Osteoblast (primary cell): ENCODE measurements at regions not wholly inside any gene's neighbourhood (a gene's known extent, or its start where the extent isn't known, plus 50 kb on each side); places are given as distances from the start of the nearest gene placed in this dataset.
A peak's percentile ranks its signal among the peaks of the same experiment; 100 is the strongest.
"Not testable (repeated sequence)": the region's sequence is repeated elsewhere in the genome, so short reads cannot be mapped to it uniquely, and the experiment has no call there.

Experiments used
- DNase-seq: peaks from one replicate; pipeline ENCODE4 v3.0.0; 2011; ENCODE audit warnings: low spot score, mixed read lengths; ENCODE audit not compliant: insufficient read length; ENCODE audit errors: missing footprints
- H2AFZ ChIP-seq: 2 replicates; pipeline ENCODE4 v1.6.0; 2011; ENCODE audit warnings: mild to moderate bottlenecking, low read length
- H3K27ac ChIP-seq: 2 replicates; pipeline ENCODE4 v1.5.1; 2011; ENCODE audit warnings: mild to moderate bottlenecking, low read depth, low read length, moderate library complexity
- H3K27me3 ChIP-seq: 2 replicates; pipeline ENCODE4 v1.6.0; 2012; ENCODE audit warnings: mild to moderate bottlenecking, control low read depth, inconsistent platforms, low read length, moderate library complexity; ENCODE audit not compliant: insufficient read depth
- H3K36me3 ChIP-seq: 2 replicates; pipeline ENCODE4 v1.5.1; 2011; ENCODE audit warnings: mild to moderate bottlenecking, low read length, control low read depth, moderate library complexity; ENCODE audit not compliant: insufficient read depth
- H3K4me1 ChIP-seq: 2 replicates; pipeline ENCODE4 v1.5.1; 2011; ENCODE audit warnings: mild to moderate bottlenecking, low read length, control low read depth, moderate library complexity; ENCODE audit not compliant: insufficient read depth
- H3K4me2 ChIP-seq: 2 replicates; pipeline ENCODE4 v1.6.0; 2011; ENCODE audit warnings: mild to moderate bottlenecking, low read length; ENCODE audit not compliant: insufficient read depth
- H3K4me3 ChIP-seq: fragments of 200-600 bp; sonication (generic); 3 replicates; pipeline ENCODE4 v1.5.1; 2012; ENCODE audit warnings: mild to moderate bottlenecking, low read length, inconsistent platforms; ENCODE audit not compliant: insufficient read depth
- H3K79me2 ChIP-seq: 2 replicates; pipeline ENCODE4 v1.6.0; 2012; ENCODE audit warnings: mild to moderate bottlenecking, low read length, control low read depth, inconsistent platforms; ENCODE audit not compliant: insufficient read depth
- H3K9me3 ChIP-seq: 2 replicates; pipeline ENCODE4 v1.5.1; 2011; ENCODE audit warnings: low read depth, low read length, control low read depth
- H4K20me1 ChIP-seq: 2 replicates; pipeline ENCODE4 v1.6.0; 2012; ENCODE audit warnings: mild to moderate bottlenecking, low read length, control low read depth; ENCODE audit not compliant: insufficient read depth
- TF ChIP-seq, protein P1 (sequence below): IDR thresholded peaks from 2 replicates; pipeline ENCODE4 v1.5.1; 2011; ENCODE audit warnings: mild to moderate bottlenecking, low read depth, low read length, moderate library complexity; ENCODE audit errors: extremely low read depth

GRCh38 chr16:26394409-26394808 is 672.3 kb upstream of the C16orf82 start:
- Histone ChIP-seq H3K9me3 (peaks cover 2% of the 10 kb centered on the region), H3K4me2 (no peak overlapping the region), H3K27me3 (no peaks in the 10 kb centered on the region), H2AFZ (no peak overlapping the region), H3K4me1 (no peaks in the 10 kb centered on the region), H3K27ac (no peak overlapping the region), H3K36me3 (no peaks in the 10 kb centered on the region), H3K79me2 (no peaks in the 10 kb centered on the region), H3K4me3 (no peak overlapping the region), H4K20me1 (no peaks in the 10 kb centered on the region)
- no peak for DNase-seq
- TF ChIP-seq, protein P1, sequence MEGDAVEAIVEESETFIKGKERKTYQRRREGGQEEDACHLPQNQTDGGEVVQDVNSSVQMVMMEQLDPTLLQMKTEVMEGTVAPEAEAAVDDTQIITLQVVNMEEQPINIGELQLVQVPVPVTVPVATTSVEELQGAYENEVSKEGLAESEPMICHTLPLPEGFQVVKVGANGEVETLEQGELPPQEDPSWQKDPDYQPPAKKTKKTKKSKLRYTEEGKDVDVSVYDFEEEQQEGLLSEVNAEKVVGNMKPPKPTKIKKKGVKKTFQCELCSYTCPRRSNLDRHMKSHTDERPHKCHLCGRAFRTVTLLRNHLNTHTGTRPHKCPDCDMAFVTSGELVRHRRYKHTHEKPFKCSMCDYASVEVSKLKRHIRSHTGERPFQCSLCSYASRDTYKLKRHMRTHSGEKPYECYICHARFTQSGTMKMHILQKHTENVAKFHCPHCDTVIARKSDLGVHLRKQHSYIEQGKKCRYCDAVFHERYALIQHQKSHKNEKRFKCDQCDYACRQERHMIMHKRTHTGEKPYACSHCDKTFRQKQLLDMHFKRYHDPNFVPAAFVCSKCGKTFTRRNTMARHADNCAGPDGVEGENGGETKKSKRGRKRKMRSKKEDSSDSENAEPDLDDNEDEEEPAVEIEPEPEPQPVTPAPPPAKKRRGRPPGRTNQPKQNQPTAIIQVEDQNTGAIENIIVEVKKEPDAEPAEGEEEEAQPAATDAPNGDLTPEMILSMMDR: no peak

GRCh38 chr16:26395700-26396099 is 671.0 kb upstream of the C16orf82 start:
- TF ChIP-seq, protein P1: no peak
- H3K4me1 ChIP-seq: no peaks in the 10 kb centered on the region
- no peaks in the 10 kb centered on the region for H3K79me2 ChIP-seq
- no peaks in the 10 kb centered on the region for H3K27me3 ChIP-seq
- H3K4me2 ChIP-seq: no peak overlapping the region
- H4K20me1 ChIP-seq: no peaks in the 10 kb centered on the region
- peaks cover 2% of the 10 kb centered on the region for H3K9me3 ChIP-seq
- DNase-seq: no peak
- no peak overlapping the region for H3K27ac ChIP-seq
- H3K4me3 ChIP-seq: no peak overlapping the region
- no peak overlapping the region for H2AFZ ChIP-seq
- no peaks in the 10 kb centered on the region for H3K36me3 ChIP-seq

DNA sequence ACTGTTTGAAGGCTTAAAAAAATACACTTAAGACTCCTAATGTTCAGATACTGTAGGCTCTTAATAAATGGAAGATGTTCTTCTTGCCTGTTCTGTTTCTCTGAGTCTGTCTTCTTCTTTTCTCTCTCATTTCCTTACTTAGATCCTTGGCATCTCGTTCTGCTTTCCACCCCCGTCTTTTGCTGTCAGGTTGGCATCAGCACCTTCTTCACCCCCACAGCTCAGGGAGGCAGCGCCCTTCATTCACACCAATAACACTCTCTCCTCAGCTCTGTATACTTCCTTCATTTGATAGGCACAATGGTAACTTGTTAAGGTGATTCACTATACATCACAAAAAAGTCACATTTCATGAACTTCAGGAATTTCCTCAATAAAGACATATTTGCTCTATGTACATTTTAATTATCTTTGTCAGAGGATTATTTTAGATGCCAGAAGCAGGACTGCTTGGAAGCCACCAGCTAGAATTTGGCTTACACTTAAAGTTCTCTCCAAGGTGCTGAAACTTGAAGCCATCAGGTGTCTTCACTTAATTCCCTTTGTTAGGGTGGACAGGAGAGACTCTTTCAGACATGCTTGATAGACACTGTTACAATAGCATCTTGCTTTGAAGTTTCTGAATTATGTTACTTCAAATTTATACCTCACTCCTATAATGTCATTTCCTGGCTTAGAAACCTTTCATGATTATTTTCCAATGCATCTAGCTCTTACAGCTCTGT is 670.1 kb upstream of the C16orf82 start:
- H3K9me3 ChIP-seq: peaks cover 2% of the 10 kb centered on the region
- no peak overlapping the region for H3K27ac ChIP-seq
- H2AFZ ChIP-seq: no peak overlapping the region
- TF ChIP-seq, protein P1: no peak
- H3K4me2 ChIP-seq: no peak overlapping the region
- H4K20me1 ChIP-seq: no peaks in the 10 kb centered on the region
- no peaks in the 10 kb centered on the region for H3K79me2 ChIP-seq
- no peaks in the 10 kb centered on the region for H3K4me1 ChIP-seq
- no peaks in the 10 kb centered on the region for H3K27me3 ChIP-seq
- DNase-seq: no peak
- H3K4me3 ChIP-seq: no peak overlapping the region
- no peaks in the 10 kb centered on the region for H3K36me3 ChIP-seq

- Histone ChIP-seq H3K27ac (no peak overlapping the region), H3K4me3 (no peak overlapping the region), H3K36me3 (no peaks in the 10 kb centered on the region), H3K27me3 (no peaks in the 10 kb centered on the region), H4K20me1 (no peaks in the 10 kb centered on the region), H3K79me2 (no peaks in the 10 kb centered on the region), H3K4me2 (no peak overlapping the region), H3K4me1 (no peaks in the 10 kb centered on the region), H2AFZ (no peak overlapping the region), H3K9me3 (no peaks in the 10 kb centered on the region)
- DNase-seq: peak; percentile 13
- TF ChIP-seq, protein P1: no peak
Measured at GRCh38 chr16:26413780-26414179, 652.9 kb upstream of the C16orf82 start.

- not testable (repeated sequence) for H2AFZ ChIP-seq, H3K4me3 ChIP-seq, H3K9me3 ChIP-seq, H3K27me3 ChIP-seq, H3K4me2 ChIP-seq, H3K79me2 ChIP-seq, H3K36me3 ChIP-seq, H3K27ac ChIP-seq, H3K4me1 ChIP-seq, H4K20me1 ChIP-seq, DNase-seq
Measured at GRCh38 chr16:26419458-26419857, 647.3 kb upstream of the C16orf82 start.
